HG03457 (cell line): ENCODE measurements at regions not wholly inside any gene's neighbourhood (a gene's known extent, or its start where the extent isn't known, plus 50 kb on each side); places are given as distances from the start of the nearest gene placed in this dataset.
"Not testable (repeated sequence)": the region's sequence is repeated elsewhere in the genome, so short reads cannot be mapped to it uniquely, and the experiment has no call there.

ENCODE experiments used
- ATAC-seq: cut with Tn5 transposase; IDR thresholded peaks from one replicate; pipeline ENCODE4 v1.9.1; 2021; ENCODE audit warnings: moderate number of reproducible peaks; ENCODE audit not compliant: unreplicated experiment

DNA sequence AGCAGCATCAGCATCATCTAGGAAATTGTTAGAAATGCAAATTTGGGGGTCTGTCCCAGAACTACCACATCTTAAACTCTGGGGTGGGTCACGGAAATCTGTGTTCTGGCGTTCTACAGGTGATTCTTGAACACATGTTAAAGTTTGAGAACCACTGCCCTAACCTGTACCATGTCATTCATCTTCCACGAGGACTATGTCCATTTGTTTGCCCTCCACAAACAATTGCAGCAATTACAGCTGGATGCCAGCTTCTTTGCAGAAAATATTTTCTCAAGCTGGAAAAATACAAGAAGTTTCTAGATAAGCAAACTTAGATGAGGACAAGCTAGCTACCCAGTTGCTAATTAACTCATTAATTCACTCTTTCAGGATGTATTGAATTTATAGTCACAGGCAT, 54.1 kb downstream of the MAFB start:
- ATAC-seq: no peak

DNA sequence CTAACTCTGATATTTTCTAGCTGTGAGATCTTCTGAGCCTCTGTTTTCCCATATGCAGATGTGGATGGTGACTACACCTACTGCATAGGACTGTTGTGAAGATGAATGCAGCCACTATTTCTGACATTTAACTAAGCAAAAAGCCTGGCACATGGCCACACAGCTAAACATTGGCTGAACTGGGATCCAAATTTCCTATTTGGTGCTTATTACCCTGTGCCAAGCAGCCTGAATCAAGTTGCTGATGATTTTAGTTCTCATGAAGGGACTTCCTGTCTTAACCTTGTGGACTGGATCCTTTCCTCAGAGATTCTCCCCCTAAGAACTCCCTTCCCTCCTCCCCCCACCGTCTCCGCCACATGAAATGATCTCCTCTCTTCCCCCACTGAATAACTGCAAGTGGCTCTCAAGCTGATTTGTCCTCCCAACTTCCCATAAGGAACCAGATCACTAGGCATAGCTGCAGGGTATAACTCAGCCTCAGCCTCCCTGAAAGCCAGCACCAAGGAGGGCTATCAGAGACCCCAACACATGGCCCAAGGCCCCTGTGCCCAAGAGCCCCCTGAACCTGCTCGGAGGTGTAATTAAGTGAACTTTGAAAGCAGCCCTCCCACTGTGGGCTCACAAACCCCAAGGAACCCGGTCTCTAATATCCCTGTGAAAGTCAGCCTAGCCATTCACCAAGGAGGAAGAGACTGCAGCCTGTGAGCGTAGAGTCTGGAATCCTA, 55.7 kb downstream of the MAFB start:
- ATAC-seq: no peak

DNA sequence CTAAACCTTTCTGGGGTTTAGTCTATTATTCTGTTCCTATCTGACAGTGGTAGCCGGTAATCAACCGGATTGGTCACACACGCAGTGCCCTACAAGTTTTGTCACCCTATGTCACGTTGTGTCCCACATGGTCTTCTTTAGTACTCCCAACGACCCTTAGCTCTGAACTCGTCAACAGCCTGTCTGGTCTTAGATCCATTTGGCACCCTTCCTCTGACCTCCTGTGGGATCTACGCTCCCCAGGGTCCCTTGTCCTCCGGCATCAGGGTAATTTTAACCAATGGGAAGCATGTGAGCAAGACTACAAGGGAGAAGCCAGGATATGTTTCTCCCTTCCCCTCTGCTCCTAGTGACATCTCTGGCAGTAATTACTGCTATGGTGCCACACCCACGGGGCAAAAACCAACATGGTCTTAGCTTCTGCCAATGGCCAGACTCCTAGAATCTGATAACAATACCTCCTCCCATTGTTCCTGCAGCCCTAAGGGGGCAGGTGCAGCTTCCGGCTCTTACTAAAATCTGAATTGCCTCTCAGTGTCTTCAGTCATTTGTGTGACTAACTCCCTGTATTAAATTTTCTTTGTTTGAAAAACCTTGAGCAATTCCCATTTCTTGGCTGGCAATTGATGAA, 56.6 kb downstream of the MAFB start:
- ATAC-seq: no peak

DNA sequence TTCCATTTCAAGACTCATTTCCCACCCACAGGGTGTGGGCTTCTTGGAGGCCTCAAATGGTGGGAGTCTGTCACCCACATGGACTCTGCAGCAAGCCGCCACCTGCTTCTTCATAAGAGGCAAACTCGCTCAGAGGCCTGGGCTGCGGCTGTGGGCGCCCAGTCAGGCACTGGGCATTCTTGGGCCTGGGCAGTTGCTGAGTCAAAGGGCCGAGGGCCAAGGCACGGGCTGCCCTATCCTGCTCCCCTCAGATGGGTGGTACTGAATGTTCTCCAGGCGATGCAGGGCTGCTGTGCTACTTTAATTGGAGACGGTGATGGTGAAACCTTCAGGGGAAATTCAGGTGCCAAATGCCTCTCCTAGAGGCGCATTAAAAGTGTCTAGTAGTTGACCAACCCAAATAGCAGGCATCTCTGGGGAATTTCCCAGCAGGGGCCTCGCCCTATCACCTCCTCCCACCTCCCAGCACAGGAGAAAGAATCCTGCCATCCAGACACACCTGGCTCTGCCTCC, 57.9 kb downstream of the MAFB start:
- ATAC-seq: no peak

DNA sequence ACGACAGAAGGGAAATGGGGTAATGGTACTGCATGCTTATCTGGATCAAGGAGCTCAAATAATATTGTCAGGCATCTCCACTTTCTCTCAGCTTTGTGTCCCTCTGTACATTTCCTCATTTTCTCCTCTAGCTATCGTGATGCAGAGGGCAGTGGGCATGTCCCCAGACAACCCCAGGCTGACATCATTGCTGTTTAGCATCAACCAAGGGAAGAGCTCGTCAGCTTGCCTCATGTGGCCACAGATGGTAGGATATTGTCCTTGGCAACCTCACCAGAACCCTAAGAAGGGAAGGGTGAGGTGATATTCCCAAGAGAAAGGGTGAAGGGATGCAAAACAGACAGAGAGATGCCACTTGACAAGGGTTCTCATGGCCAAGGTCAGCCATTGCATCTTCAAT, 58.3 kb downstream of the MAFB start:
- no peak for ATAC-seq

DNA sequence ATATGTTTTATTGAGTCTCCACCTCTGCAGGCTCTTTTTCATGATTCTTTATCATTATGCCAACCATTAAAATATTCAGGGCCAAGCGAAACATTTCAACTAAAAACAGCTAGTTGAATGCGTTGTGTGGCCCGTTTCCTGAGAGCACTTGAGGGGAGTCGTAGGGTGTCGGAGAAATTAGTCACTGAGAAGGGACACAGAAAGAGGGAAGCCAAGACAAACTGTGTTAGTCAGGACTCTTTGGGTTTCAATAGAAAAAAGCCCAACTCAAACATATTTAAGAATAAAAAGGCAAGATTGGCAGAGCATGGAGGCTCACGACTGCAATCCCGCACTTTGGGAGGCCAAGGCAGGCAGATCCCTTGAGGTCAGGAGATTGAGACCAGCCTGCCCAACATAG, 58.9 kb downstream of the MAFB start:
- no peak for ATAC-seq

DNA sequence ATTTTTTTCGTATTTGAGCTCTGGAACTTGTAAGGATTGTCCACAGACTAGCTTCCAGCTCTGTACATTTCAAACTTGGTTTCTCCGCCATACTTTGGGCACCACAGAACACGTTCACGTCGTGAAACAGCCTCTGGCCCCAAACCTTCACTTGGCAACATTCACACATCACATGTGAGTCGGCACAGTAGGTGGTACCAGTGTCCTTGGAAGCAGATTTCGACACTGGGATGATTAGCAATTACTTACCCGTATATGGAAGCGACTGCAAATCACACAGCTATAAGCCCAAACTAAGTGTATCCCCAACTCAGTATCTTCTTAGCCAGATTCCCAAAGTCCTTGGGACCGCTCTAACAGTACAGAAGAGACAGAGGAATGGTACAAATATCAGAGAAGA, 60.2 kb downstream of the MAFB start:
- ATAC-seq: no peak

DNA sequence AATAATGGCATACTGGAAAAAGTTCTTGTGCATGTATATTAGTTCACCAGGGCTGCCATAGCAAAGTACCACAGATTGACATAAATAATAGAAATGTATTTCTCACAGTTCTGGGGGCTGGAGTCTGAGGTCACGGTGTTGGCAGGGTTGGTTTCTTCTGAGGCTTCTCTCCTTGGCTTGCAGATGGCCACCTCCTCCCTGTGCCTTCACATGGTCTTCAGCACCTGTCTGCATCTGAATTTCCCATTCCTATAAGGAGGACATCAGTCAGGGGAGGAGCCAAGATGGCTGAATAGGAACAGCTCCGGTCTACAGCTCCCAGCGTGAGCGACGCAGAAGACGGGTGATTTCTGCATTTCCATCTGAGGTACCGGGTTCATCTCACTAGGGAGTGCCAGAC, 70.0 kb downstream of the MAFB start:
- ATAC-seq: not testable (repeated sequence)

DNA sequence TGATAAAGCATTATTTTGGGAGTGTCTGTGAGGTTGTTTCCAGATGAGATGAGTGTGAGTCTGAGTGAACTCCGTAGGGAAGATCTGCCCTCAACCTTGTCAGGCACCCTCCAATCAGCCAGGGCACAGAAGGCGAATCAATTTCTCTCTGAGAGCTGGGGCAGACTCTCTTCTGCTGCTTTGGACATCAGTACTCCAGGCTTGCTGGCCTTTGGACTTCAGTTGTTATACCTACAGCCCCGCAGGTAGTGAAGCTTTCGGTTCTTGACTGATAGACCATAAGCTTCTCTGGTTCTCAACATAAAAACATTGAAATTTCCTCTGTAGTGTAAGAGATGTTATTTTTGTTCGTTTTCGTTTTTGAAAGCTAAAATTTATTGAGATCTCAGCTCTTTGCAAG, 71.4 kb downstream of the MAFB start:
- ATAC-seq: no peak

DNA sequence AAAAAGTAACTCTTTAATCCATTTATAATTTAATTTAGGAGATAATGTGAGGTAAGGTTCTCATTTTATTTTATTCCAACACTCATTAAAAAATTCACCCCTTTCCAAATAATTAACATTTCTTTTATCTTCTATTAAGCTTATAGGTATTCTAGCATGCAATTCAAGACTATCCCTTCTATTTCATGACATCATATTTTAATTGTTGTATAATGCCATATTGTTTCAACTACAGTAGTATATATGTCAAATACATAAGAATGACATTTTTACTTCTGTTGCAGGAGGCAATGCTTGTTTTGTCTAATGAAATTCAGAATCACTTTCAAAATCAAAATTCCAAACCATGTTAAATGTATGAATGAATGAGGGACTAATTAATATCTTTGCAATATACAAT, 76.2 kb downstream of the MAFB start:
- ATAC-seq: no peak

DNA sequence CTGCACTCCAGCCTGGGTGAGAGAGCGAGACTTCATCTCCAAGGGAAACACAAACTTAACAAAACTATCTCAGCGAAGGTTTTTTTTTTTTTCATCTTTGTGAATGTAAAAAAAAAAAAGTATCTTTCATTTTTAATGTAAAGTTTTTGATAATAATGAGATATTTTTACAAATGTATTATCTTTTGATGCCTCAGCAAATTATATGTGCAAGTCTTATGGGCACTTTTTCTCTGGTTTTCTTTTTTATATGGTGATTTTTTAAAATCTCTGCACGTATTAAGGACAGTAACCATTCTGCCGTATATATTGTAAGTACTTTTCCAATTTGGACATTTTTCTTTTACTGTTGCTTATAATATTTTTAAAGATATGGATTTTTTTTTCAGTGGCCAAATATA, 76.8 kb downstream of the MAFB start:
- ATAC-seq: no peak

DNA sequence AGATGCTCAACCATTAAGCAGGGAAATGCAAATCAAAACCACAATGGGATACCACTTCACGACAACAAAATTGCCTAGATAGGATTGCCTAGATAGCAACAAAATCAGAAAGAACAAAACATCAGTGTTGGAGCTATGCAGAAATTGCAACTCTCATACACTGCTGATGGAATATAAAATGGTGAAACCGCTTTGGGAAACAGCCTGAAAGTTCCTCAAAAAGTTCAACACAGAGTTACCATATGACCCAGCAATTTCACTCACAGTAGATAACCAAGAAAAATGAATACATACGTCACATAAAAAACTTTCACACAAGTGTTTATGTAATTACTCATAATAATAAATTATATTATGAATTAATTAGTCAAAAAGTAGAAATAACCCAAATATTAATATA, 78.3 kb downstream of the MAFB start:
- no peak for ATAC-seq

DNA sequence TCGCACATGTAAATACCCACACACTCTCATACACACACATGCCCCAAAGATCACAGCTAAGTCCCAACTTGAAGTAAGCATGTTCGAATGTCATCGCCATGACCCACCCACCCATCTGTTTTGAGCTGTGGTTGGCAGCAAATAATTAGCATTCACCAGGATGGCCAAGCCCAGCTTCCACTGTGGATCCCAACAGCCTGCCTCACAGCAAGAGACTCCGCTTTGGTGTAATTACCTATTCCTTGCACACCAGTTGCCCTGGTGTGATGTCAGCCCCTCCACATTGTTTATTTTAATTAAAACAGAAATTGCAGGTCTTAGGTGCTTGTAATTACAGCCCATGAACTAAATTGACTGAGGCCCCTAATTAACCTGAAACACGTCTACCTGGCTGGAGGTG, 81.1 kb downstream of the MAFB start:
- no peak for ATAC-seq

DNA sequence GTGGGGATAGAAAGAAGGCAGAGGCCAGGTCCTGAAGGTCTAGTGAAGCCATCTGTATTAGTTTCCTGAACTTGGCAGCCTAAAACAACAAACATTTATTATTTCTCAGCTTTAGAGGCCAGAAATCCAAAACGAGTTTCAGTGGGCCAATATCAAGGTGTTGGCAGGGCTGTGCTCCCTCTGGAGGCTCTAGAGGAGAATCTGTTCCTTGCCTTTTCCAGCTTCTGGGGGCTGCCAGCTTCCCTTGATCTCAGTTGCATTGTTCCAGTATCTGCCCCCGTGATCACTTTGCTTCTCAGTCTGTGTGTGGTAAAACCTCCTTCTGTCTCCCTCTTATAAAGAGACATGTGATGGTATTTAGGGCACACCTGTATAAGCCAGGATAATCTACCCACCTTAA, 82.4 kb downstream of the MAFB start:
- ATAC-seq: no peak

DNA sequence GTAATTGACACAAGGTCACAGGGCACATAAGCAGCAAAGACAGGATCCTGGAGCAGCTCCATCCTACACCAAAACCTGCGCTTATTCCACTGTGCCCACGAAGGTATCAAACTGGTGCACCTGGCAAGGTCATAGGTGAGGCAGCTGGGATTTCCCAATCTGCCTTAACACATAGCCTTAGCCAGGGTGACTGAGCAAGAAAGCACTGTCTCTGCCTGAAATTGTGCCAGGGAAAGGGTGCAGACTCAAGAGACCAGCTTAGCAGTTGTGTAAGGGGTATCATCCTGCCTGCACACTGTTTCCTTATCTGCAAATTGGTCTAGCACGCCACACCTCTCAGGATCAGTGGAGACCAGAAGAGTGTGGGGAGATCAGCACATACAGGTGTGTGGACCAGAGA, 82.8 kb downstream of the MAFB start:
- no peak for ATAC-seq

DNA sequence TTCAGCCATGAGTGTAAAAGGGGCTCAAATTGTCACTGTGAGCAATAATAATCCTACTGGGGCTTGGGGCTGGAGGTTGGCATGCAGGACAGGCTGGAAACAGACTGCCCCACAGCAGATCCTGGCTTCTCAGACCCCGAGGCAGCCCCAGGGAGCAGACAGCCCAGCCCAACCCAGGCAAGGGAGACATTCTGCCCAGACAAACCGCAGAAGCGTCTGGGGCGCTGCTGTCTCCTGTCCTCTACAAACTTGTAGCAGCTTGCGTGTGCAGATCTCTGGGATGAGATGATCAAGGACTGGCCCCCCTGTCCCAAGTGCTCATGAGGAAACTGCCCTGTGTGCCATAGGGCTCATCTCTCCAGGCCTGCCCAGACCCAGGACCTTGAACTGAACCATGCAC, 84.6 kb downstream of the MAFB start:
- no peak for ATAC-seq

DNA sequence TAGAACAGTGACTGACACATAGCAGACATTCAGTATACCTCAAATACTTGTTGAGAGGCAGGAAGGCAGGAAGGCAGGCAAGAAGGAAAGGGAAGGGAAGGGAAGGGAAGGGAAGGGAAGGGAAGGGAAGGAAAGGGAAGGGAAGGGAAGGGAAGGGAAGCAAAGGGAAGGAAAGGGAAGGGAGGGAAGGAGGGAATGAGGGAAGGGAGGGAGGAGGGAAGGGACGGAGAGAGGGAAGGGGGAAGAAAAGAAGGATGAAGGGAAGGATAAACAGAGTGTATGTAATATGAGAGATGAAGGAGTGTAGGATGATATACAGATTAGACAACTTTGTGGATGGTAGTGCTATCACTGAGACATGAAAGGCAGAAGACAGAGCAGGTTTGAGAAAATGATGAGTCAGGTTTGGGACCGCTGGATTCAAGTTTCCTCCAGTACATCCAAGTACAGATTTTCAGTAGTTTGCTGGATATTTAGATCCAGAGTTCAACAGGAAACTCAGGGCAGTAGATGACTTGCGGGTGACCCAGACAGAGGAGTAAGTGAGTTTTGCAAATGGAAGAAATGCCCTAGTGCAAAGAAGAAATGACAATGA, 85.9 kb downstream of the MAFB start:
- no peak for ATAC-seq

DNA sequence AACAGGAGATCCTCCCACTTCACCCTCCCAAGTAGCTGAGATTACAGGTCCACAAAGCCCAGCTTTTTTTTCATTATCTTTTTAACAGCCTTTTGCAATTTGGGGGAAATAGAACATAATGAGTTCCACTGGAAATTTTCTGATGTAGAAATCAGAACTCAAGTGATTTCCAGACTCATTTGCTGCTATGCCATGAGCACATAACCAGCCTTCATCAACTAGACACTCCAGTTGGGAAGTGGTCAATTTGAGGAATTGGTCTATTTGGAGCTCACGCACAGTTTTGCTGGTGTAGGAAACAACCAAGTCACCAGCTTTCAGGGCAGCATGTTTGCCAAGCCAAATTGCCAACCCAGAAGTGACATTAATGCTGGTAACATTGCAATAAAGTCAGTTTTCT, 86.7 kb downstream of the MAFB start:
- ATAC-seq: no peak

DNA sequence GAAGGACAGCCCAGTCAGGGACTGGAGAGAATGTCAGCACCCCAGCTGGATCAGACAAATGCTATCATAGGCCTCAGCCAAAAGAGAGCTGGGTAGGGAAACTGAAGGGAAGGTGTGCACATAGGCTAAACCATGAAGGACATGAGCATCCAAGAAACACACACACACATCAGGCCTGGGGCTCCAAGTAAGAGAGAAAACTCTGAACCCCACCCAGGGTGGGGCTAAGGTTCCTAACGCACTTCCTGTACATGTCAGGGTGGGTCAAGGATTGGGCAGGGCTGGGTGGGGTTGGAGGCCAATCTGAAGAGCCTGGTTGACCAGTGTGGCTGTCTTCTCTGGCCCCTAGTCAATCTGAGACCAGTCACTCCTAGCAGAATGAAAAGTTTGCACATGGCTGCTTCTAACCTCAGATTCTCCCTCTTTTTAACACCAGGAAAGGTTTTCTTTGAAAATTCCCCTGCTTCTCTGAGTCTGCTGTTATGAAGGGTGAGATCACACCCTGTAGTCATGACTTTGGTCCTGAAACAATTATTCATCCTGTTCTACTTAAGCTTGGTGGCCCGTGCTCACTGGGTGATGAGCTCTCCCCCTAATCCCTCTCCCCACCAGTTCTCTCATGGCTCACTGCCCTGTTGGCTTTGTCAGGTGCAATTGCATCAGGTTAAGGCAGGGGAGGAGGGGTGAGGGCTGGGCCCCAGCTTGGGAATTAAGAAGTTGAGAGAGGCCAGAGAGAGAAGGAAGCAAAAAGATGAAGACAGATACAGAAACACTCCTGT, 88.4 kb downstream of the MAFB start:
- no peak for ATAC-seq

DNA sequence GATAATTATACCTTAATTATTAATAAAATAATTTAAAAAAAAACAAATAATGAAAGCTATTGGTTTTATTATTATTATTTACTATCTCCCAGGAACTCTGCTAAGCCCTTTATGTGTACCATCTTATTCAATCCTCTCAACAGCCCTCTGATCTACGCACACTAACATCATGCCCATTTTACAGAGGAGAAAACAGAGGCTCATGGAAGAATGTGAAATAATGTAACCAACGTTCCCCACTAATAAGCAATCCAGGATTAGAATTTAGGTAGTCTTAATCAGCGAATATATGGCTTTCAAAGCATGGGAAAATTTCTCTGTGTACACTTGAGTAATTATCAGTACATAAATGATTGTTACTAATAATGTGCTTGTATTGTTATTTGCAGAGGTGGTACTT, 89.0 kb downstream of the MAFB start:
- ATAC-seq: no peak

DNA sequence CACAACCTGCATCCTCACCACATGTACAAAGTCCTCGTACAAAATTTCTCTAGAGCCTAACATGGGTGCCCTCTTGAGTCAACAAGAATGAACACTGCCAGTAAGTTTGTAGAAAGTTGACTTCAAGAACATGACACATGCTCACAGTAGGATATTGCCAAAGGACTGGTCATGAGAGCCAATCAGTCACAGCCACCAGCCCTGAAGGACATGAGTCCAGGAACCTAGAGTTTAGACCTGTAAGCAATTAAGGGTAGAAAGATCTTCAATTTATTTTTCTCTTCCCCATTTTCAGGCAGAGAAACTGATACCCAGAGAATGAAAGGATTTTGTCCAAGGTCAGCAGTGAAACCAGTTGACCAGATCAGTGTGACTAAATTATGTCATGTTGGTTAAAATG, 96.1 kb downstream of the MAFB start:
- ATAC-seq: no peak

DNA sequence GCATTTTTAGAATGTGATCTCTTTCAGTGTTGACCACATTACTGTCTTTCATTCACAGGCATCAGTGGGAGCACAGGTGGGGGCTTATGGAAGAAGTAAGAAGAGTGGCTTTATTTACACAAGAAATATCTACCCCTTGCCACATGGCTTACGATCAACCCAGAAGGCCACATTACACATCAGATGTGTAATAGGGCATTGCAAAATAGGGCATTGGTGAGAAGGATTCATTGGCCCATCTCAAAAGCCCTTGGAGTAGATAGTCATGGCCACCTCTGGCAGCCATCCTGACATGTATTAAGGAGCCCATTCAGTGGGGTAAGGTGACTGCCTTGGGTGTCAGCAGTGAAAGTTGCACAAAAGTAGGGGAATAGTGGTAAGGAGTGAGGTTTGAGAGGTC, 97.5 kb downstream of the MAFB start:
- no peak for ATAC-seq
